IMR-90 (cell line): ENCODE measurements at regions not wholly inside any gene's neighbourhood (a gene's known extent, or its start where the extent isn't known, plus 50 kb on each side); places are given as distances from the start of the nearest gene placed in this dataset.

Experiments used
- ATAC-seq: fragments of 200-7000 bp; cut with Tn5 transposase; 2 replicates; pipeline ENCODE4 v1.9.1; 2020; ENCODE audit warnings: low read depth, mild to moderate bottlenecking, moderate library complexity
- BruUV-seq: library from RNA; stranded (reverse); fragments of 400-500 nt; replicated peaks from 2 replicates; lab custom pipeline; 2021; lab: Mats Ljungman, UMichigan
- CTCF ChIA-PET: fragments of 300-600 bp; formaldehyde crosslinking; extraction: SDS; loops from one replicate; lab custom pipeline; 2021; ENCODE audit warnings: antibody characterized with exemption; lab: Yijun Ruan, JAX
- POLR2A ChIA-PET: fragments of 300-600 bp; sonication (Branson Sonifier 250); formaldehyde crosslinking; loops from one replicate; lab custom pipeline; 2022; ENCODE audit warnings: antibody characterized with exemption; ENCODE audit not compliant: unreplicated experiment; lab: Charles Lee
- DNase-seq: peaks from one replicate; pipeline ENCODE4 v3.0.0; 2013
- H2AFZ ChIP-seq: replicated peaks from 2 replicates; pipeline ENCODE3; 2013; ENCODE audit warnings: low read length, mild to moderate bottlenecking; ENCODE audit not compliant: poor library complexity
- H2AK5ac ChIP-seq: 2 replicates; pipeline ENCODE4 v1.6.1; 2013; ENCODE audit warnings: low read depth, low read length, inconsistent platforms
- H2AK9ac ChIP-seq: replicated peaks from 2 replicates; pipeline ENCODE3; 2013; ENCODE audit warnings: mild to moderate bottlenecking, low read depth, low read length, moderate library complexity; ENCODE audit not compliant: poor library complexity
- H2BK120ac ChIP-seq: 2 replicates; pipeline ENCODE4 v1.6.1; 2013; ENCODE audit warnings: low read depth, low read length, inconsistent platforms
- H2BK15ac ChIP-seq: 3 replicates; pipeline ENCODE4 v1.6.1; 2013; ENCODE audit warnings: low read depth, low read length, inconsistent platforms
- H2BK20ac ChIP-seq: 2 replicates; pipeline ENCODE4 v1.6.1; 2013; ENCODE audit warnings: low read depth, mild to moderate bottlenecking, inconsistent platforms, low read length, moderate library complexity
- H2BK5ac ChIP-seq: 2 replicates; pipeline ENCODE4 v1.6.1; 2013; ENCODE audit warnings: mild to moderate bottlenecking, low read depth, low read length, inconsistent platforms; ENCODE audit not compliant: poor library complexity, severe bottlenecking
- H3K14ac ChIP-seq: replicated peaks from 2 replicates; pipeline ENCODE4 v1.6.1; 2013; ENCODE audit warnings: low read depth, low read length, inconsistent platforms
- H3K18ac ChIP-seq: 2 replicates; pipeline ENCODE4 v1.6.1; 2013; ENCODE audit warnings: low read depth, low read length, control low read depth
- H3K23ac ChIP-seq: 2 replicates; pipeline ENCODE4 v1.6.1; 2013; ENCODE audit warnings: low read depth, low read length, inconsistent platforms
- H3K27ac ChIP-seq: 2 replicates; pipeline ENCODE4 v1.5.1; 2013; ENCODE audit warnings: mild to moderate bottlenecking, control low read depth, low read length; ENCODE audit not compliant: insufficient read depth
- H3K27me3 ChIP-seq: 2 replicates; pipeline ENCODE4 v1.6.1; 2013; ENCODE audit warnings: low read length; ENCODE audit not compliant: control insufficient read depth, insufficient read depth
- H3K36me3 ChIP-seq: 2 replicates; pipeline ENCODE4 v1.6.1; 2013; ENCODE audit warnings: low read length, mixed read lengths; ENCODE audit not compliant: control insufficient read depth, insufficient read depth
- H3K4ac ChIP-seq: 2 replicates; pipeline ENCODE4 v1.6.1; 2013; ENCODE audit warnings: low read depth, low read length, inconsistent platforms
- H3K4me1 ChIP-seq: 2 replicates; pipeline ENCODE4 v1.6.1; 2013; ENCODE audit warnings: low read length, mixed read lengths; ENCODE audit not compliant: control insufficient read depth, insufficient read depth
- H3K4me2 ChIP-seq: 2 replicates; pipeline ENCODE4 v1.6.1; 2013; ENCODE audit warnings: low read depth, mild to moderate bottlenecking, control low read depth, low read length, moderate library complexity
- H3K4me3 ChIP-seq: 2 replicates; pipeline ENCODE4 v1.5.1; 2013; ENCODE audit warnings: low read depth, mild to moderate bottlenecking, control low read depth, low read length, moderate library complexity; ENCODE audit not compliant: insufficient read depth
- H3K56ac ChIP-seq: 2 replicates; pipeline ENCODE4 v1.6.1; 2013; ENCODE audit warnings: low read length, inconsistent platforms; ENCODE audit not compliant: insufficient read depth; ENCODE audit errors: extremely low read depth
- H3K79me1 ChIP-seq, 2 experiments: 2 replicates each; pipeline ENCODE4 v1.6.1; 2013; ENCODE audit warnings: low read length in 2 of 2, inconsistent platforms in 1 of 2, low read depth in 1 of 2
- H3K9ac ChIP-seq: 2 replicates; pipeline ENCODE4 v1.6.1; 2013; ENCODE audit warnings: low read depth, low read length, control low read depth
- H3K9me1 ChIP-seq: 2 replicates; pipeline ENCODE4 v1.6.1; 2013; ENCODE audit warnings: low read length, inconsistent platforms; ENCODE audit not compliant: insufficient read depth
- H3K9me3 ChIP-seq: 2 replicates; pipeline ENCODE4 v1.6.1; 2013; ENCODE audit warnings: low read length; ENCODE audit not compliant: control insufficient read depth, insufficient read depth
- H4K20me1 ChIP-seq: 2 replicates; pipeline ENCODE4 v1.6.1; 2013; ENCODE audit warnings: low read length, inconsistent platforms; ENCODE audit not compliant: insufficient read depth
- H4K5ac ChIP-seq: 2 replicates; pipeline ENCODE4 v1.6.1; 2013; ENCODE audit warnings: mild to moderate bottlenecking, low read depth, low read length, control low read depth
- H4K8ac ChIP-seq, 2 experiments: 2 replicates each; pipeline ENCODE4 v1.6.1; 2013; ENCODE audit warnings: low read depth in 2 of 2, low read length in 2 of 2, control low read depth in 1 of 2, inconsistent platforms in 1 of 2
- H4K91ac ChIP-seq: 2 replicates; pipeline ENCODE4 v1.6.1; 2013; ENCODE audit warnings: low read depth, low read length, inconsistent platforms; ENCODE audit not compliant: insufficient read depth
- BHLHE40 ChIP-seq: fragments of 150-350 bp; IDR thresholded peaks from 2 replicates; pipeline ENCODE4 v1.6.1; 2016; ENCODE audit warnings: mild to moderate bottlenecking, low read depth, low read length
- CEBPB ChIP-seq: IDR thresholded peaks from 2 replicates; pipeline ENCODE4 v1.6.1; 2012; ENCODE audit warnings: low read depth, low read length, improper control_type of control experiment
- CHD1 ChIP-seq: IDR thresholded peaks from 2 replicates; pipeline ENCODE4 v1.6.1; 2012; ENCODE audit warnings: low read depth, low read length, improper control_type of control experiment
- ELK1 ChIP-seq: fragments of 150-350 bp; IDR thresholded peaks from 2 replicates; pipeline ENCODE4 v1.6.1; 2016; ENCODE audit warnings: low read depth, mild to moderate bottlenecking, low read length, moderate library complexity, borderline replicate concordance
- FOS ChIP-seq: fragments of 150-350 bp; IDR thresholded peaks from 2 replicates; pipeline ENCODE4 v1.6.1; 2016; ENCODE audit warnings: low read depth, low read length
- MAFK ChIP-seq: IDR thresholded peaks from 2 replicates; pipeline ENCODE4 v1.6.1; 2012; ENCODE audit warnings: low read depth, low read length, improper control_type of control experiment
- MAZ ChIP-seq: IDR thresholded peaks from 2 replicates; pipeline ENCODE4 v1.6.1; 2012; ENCODE audit warnings: low read depth, mild to moderate bottlenecking, low read length, improper control_type of control experiment, moderate library complexity, borderline replicate concordance
- MXI1 ChIP-seq: IDR thresholded peaks from 2 replicates; pipeline ENCODE4 v1.6.1; 2012; ENCODE audit warnings: low read depth, mild to moderate bottlenecking, low read length, moderate library complexity, borderline replicate concordance
- NFE2L2 ChIP-seq: fragments of 150-350 bp; IDR thresholded peaks from 2 replicates; pipeline ENCODE4 v1.6.1; 2016; ENCODE audit warnings: low read depth, mild to moderate bottlenecking, low read length
- POLR2A ChIP-seq: IDR thresholded peaks from 2 replicates; pipeline ENCODE4 v1.6.1; 2012; ENCODE audit warnings: mild to moderate bottlenecking, low read depth, low read length
- RAD21 ChIP-seq: IDR thresholded peaks from 2 replicates; pipeline ENCODE4 v1.6.1; 2012; ENCODE audit warnings: low read length, improper control_type of control experiment
- RCOR1 ChIP-seq: IDR thresholded peaks from 2 replicates; pipeline ENCODE4 v1.6.1; 2012; ENCODE audit warnings: mild to moderate bottlenecking, low read length, improper control_type of control experiment; ENCODE audit not compliant: insufficient replicate concordance
- RFX5 ChIP-seq: IDR thresholded peaks from 2 replicates; pipeline ENCODE4 v1.8.0; 2012; ENCODE audit warnings: low read depth, mild to moderate bottlenecking, low read length, moderate library complexity
- SMC3 ChIP-seq: fragments of 150-350 bp; IDR thresholded peaks from 2 replicates; pipeline ENCODE4 v1.6.1; 2016; ENCODE audit warnings: low read depth, mild to moderate bottlenecking, antibody characterized with exemption, low read length, moderate library complexity
- USF2 ChIP-seq: fragments of 150-350 bp; IDR thresholded peaks from 2 replicates; pipeline ENCODE4 v1.6.1; 2017; ENCODE audit warnings: mild to moderate bottlenecking, antibody characterized with exemption, low read length, low read depth
- WGBS, 2 experiments: methylation state at CpG; one replicate each; pipeline versions ENCODE4 v1.1.5 to v1.1.7; 2013; ENCODE audit warnings: missing lambda C conversion rate in 2 of 2; ENCODE audit not compliant: insufficient read length in 1 of 2; ENCODE audit errors: extremely low coverage in 2 of 2; 5-methylcytosine and 5-hydroxymethylcytosine counted together
- dilution Hi-C: fragments of 300-500 bp; cut with HindIII; formaldehyde crosslinking; loops from one replicate; pipeline ENCODE4 v1.14.3; 2018; ENCODE audit warnings: low sequenced_read_pairs; ENCODE audit not compliant: unreplicated experiment
- in situ Hi-C: fragments of 300-500 bp; cut with MboI; formaldehyde crosslinking; loops from 3 replicates; pipeline ENCODE4 v1.14.3; 2019; ENCODE audit warnings: low sequenced_read_pairs, inconsistent platforms, mixed read lengths
- intact Hi-C: fragments of 100-400 bp; cut with micrococcal nuclease; formaldehyde crosslinking; loops from 2 replicates; pipeline ENCODE4 v1.10.0; 2022
- TF ChIP-seq, protein P1 (sequence below): conservative IDR thresholded peaks from 2 replicates; pipeline ENCODE4 v1.5.1; 2012; ENCODE audit warnings: mild to moderate bottlenecking, low read depth, low read length, improper control_type of control experiment

DNA sequence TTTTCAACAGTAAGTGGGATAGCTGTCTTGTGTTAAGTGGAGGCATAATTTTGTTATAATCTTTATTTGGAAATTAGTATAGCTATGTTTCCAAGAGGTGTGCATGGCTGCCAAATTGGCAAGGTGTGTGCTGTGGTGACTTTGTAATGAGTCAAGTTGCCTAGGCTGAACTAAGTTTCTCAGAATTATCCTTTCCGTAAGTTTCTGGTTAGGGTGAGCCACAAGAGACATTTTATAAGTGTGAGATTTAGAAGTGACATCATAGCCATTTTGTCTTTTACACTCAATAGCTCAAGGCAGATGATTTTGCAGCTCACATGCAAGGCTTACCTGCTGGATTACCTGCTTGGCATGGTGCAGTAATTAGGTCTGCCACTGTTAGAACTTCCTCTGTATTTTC, 90.3 kb downstream of the C11orf87 start:
- Histone ChIP-seq H3K9ac (no peak overlapping the region), H3K4ac (no peak overlapping the region)
- POLR2A ChIA-PET: no interaction called here

More for the DNA sequence above, 90.3 kb downstream of the C11orf87 start:
- H3K23ac ChIP-seq: no peak overlapping the region
- dilution Hi-C loops: no loop called here
- H3K4me1 ChIP-seq: no peaks in the 10 kb centered on the region
- H3K9me3 ChIP-seq: 0 out of 2 replicates have a peak, but pooled peaks cover 2% of the 10 kb centered on the region
- TF ChIP-seq USF2: no peak
- no peak for TF ChIP-seq BHLHE40
- no peak for TF ChIP-seq SMC3
- no peak for TF ChIP-seq MAFK
- no peak for TF ChIP-seq RCOR1
- no peak for TF ChIP-seq RAD21
- TF ChIP-seq MXI1: no peak
- TF ChIP-seq, protein P1, sequence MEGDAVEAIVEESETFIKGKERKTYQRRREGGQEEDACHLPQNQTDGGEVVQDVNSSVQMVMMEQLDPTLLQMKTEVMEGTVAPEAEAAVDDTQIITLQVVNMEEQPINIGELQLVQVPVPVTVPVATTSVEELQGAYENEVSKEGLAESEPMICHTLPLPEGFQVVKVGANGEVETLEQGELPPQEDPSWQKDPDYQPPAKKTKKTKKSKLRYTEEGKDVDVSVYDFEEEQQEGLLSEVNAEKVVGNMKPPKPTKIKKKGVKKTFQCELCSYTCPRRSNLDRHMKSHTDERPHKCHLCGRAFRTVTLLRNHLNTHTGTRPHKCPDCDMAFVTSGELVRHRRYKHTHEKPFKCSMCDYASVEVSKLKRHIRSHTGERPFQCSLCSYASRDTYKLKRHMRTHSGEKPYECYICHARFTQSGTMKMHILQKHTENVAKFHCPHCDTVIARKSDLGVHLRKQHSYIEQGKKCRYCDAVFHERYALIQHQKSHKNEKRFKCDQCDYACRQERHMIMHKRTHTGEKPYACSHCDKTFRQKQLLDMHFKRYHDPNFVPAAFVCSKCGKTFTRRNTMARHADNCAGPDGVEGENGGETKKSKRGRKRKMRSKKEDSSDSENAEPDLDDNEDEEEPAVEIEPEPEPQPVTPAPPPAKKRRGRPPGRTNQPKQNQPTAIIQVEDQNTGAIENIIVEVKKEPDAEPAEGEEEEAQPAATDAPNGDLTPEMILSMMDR: no peak
- TF ChIP-seq ELK1: no peak
- TF ChIP-seq FOS: no peak
- no peak for TF ChIP-seq CHD1
- no peak for TF ChIP-seq NFE2L2
- no peak for TF ChIP-seq CEBPB
- no peak for TF ChIP-seq RFX5
- TF ChIP-seq POLR2A: no peak
- no peak for TF ChIP-seq MAZ
- H3K79me1 ChIP-seq: no peaks in the 10 kb centered on the region
- H2AFZ ChIP-seq: no peak overlapping the region
- H3K27me3 ChIP-seq: no peaks in the 10 kb centered on the region
- in situ Hi-C loops: no loop called here
- ATAC-seq (no peak), DNase-seq (no peak)
- H3K18ac ChIP-seq: no peak overlapping the region
- H2AK9ac ChIP-seq: no peak overlapping the region
- H2BK120ac ChIP-seq: no peak overlapping the region
- no peaks in the 10 kb centered on the region for H3K36me3 ChIP-seq
- H3K9me1 ChIP-seq: no peaks in the 10 kb centered on the region
- no peak overlapping the region for H2BK5ac ChIP-seq
- H4K91ac ChIP-seq: no peak overlapping the region
- H2AK5ac ChIP-seq: no peak overlapping the region
- CTCF ChIA-PET: no interaction called here
- H2BK15ac ChIP-seq: no peak overlapping the region
- no CpG with 5 or more reads among the region's 1 CpG for WGBS, 2 experiments
- no peak overlapping the region for H3K27ac ChIP-seq
- H4K20me1 ChIP-seq: no peaks in the 10 kb centered on the region
- H3K4me2 ChIP-seq: no peak overlapping the region
- no peak overlapping the region for H3K14ac ChIP-seq
- intact Hi-C loops: no loop called here
- no peak overlapping the region for H3K56ac ChIP-seq
- H4K5ac ChIP-seq: no peak overlapping the region
- no peak overlapping the region for H4K8ac ChIP-seq
- BruUV-seq: no TSS peak
- no peak overlapping the region for H3K4me3 ChIP-seq
- no peak overlapping the region for H2BK20ac ChIP-seq
